B cell (primary cell): ENCODE measurements at regions not wholly inside any gene's neighbourhood (a gene's known extent, or its start where the extent isn't known, plus 50 kb on each side); places are given as distances from the start of the nearest gene placed in this dataset.

Source experiments
- ATAC-seq: fragments of 200-7000 bp; cut with Tn5 transposase; one replicate; pipeline ENCODE4 v1.10.0; 2021; ENCODE audit warnings: low read depth, mild to moderate bottlenecking, moderate number of reproducible peaks, moderate library complexity
- CTCF ChIA-PET: fragments of 350-600 bp; sonication (Branson Sonifier 250); formaldehyde crosslinking; loops from one replicate; lab custom pipeline; 2021; ENCODE audit warnings: antibody characterized with exemption, inconsistent platforms; lab: Charles Lee
- POLR2A ChIA-PET: fragments of 350-600 bp; sonication (Branson Sonifier 250); formaldehyde crosslinking; loops from one replicate; lab custom pipeline; 2021; ENCODE audit warnings: antibody characterized with exemption; lab: Charles Lee
- DNase-seq: peaks from one replicate; pipeline ENCODE4 v3.0.0; 2013
- H2AFZ ChIP-seq: 2 replicates; pipeline ENCODE4 v1.6.1; 2012; ENCODE audit warnings: mild to moderate bottlenecking, low read depth, low read length; ENCODE audit not compliant: insufficient read depth, poor library complexity, severe bottlenecking
- H3K27ac ChIP-seq, 2 donors: 1 replicate in 1 of 2; 2 replicates in 1 of 2; pipeline ENCODE4 v1.5.1; 2012 to 2013; ENCODE audit warnings: low read length in 2 of 2, mild to moderate bottlenecking in 2 of 2, moderate library complexity in 1 of 2
- H3K27me3 ChIP-seq, 4 experiments: fragments of 200-600 bp in 1 of 4; sonication (generic) in 1 of 4; replicated peaks in 1 of 4; 1 replicate in 2 of 4; 2 replicates in 2 of 4; pipeline versions ENCODE4 v1.6.1 to v1.7.0; 2013 to 2016; ENCODE audit warnings: low read length in 3 of 4, mild to moderate bottlenecking in 2 of 4, mixed read lengths in 1 of 4, moderate library complexity in 1 of 4; ENCODE audit not compliant: insufficient read depth in 4 of 4, control insufficient read depth in 3 of 4; ENCODE audit errors: control extremely low read depth in 1 of 4
- H3K36me3 ChIP-seq, 2 experiments: replicated peaks in 1 of 2; 1 replicate in 1 of 2; 2 replicates in 1 of 2; pipeline versions ENCODE4 v1.6.1 to v1.7.1; 2013; ENCODE audit warnings: low read length in 1 of 2; ENCODE audit not compliant: insufficient read depth in 2 of 2, control insufficient read depth in 1 of 2; ENCODE audit errors: control extremely low read depth in 1 of 2, extremely low read depth in 1 of 2
- H3K4me1 ChIP-seq, 2 donors: fragments of 200-600 bp in 1 of 2; sonication (generic) in 1 of 2; 1 replicate in 1 of 2; 2 replicates in 1 of 2; pipeline versions ENCODE4 v1.5.1 to v1.6.1; 2013 to 2017; ENCODE audit warnings: low read length in 2 of 2; ENCODE audit not compliant: control insufficient read depth in 2 of 2, insufficient read depth in 2 of 2
- H3K4me2 ChIP-seq: replicated peaks from 2 replicates; pipeline ENCODE3; 2012; ENCODE audit warnings: mild to moderate bottlenecking, low read depth, low read length; ENCODE audit not compliant: poor library complexity, severe bottlenecking
- H3K4me3 ChIP-seq, 5 experiments: fragments of 200-600 bp in 1 of 5; sonication (generic) in 1 of 5; 1 replicate in 3 of 5; 2 replicates in 2 of 5; pipeline versions ENCODE4 v1.5.1 to v1.7.0; 2011 to 2016; ENCODE audit warnings: low read length in 4 of 5, mild to moderate bottlenecking in 4 of 5, low read depth in 2 of 5, control low read depth in 1 of 5, moderate library complexity in 1 of 5; ENCODE audit not compliant: insufficient read depth in 1 of 5; ENCODE audit errors: control extremely low read depth in 1 of 5, extremely low read depth in 1 of 5
- H3K79me2 ChIP-seq: fragments of 200-600 bp; sonication (generic); one replicate; pipeline ENCODE4 v1.6.0; 2016; ENCODE audit warnings: low read length; ENCODE audit not compliant: control insufficient read depth, insufficient read depth
- H3K9ac ChIP-seq: fragments of 200-600 bp; sonication (generic); 2 replicates; pipeline ENCODE4 v1.6.1; 2017; ENCODE audit warnings: mild to moderate bottlenecking, low read length, moderate library complexity
- H3K9me3 ChIP-seq, 3 donors: one replicate each; pipeline versions ENCODE4 v1.6.1 to v1.7.1; 2013; ENCODE audit warnings: low read length in 2 of 3; ENCODE audit not compliant: control insufficient read depth in 2 of 3, insufficient read depth in 1 of 3; ENCODE audit errors: control extremely low read depth in 1 of 3
- H4K20me1 ChIP-seq: 2 replicates; pipeline ENCODE4 v1.6.0; 2012; ENCODE audit warnings: mild to moderate bottlenecking, low read length; ENCODE audit not compliant: insufficient read depth, control insufficient read depth, poor library complexity, severe bottlenecking
- H3K27ac Mint-ChIP-seq: one replicate; pipeline ENCODE4 v1.8.0; 2021; ENCODE audit warnings: mixed read lengths
- H3K27me3 Mint-ChIP-seq: one replicate; pipeline ENCODE4 v1.8.0; 2021; ENCODE audit warnings: mixed read lengths
- H3K4me1 Mint-ChIP-seq: one replicate; pipeline ENCODE4 v1.8.0; 2021; ENCODE audit warnings: mixed read lengths
- H3K4me3 Mint-ChIP-seq: one replicate; pipeline ENCODE4 v1.8.0; 2021; ENCODE audit warnings: mixed read lengths
- H3K9me3 Mint-ChIP-seq: one replicate; pipeline ENCODE4 v1.8.0; 2022; ENCODE audit warnings: mixed read lengths; ENCODE audit not compliant: insufficient read depth
- EZH2 ChIP-seq: IDR thresholded peaks from 2 replicates; pipeline ENCODE4 v1.6.1; 2012; ENCODE audit warnings: borderline replicate concordance, low read depth, mild to moderate bottlenecking, moderate library complexity, low read length; ENCODE audit not compliant: insufficient read depth, poor library complexity, severe bottlenecking
- WGBS: methylation state at CpG from one replicate; pipeline ENCODE4 v1.1.5; 2013; ENCODE audit warnings: missing lambda C conversion rate; ENCODE audit not compliant: insufficient coverage; 5-methylcytosine and 5-hydroxymethylcytosine counted together
- intact Hi-C: fragments of 100-400 bp; cut with micrococcal nuclease; formaldehyde crosslinking; loops from one replicate; pipeline ENCODE4 v1.10.0; 2022
- TF ChIP-seq, protein P1 (sequence below): fragments of 200-600 bp; IDR thresholded peaks from one replicate; pipeline ENCODE4 v1.8.0; 2022; ENCODE audit warnings: antibody characterized with exemption, mild to moderate bottlenecking

DNA sequence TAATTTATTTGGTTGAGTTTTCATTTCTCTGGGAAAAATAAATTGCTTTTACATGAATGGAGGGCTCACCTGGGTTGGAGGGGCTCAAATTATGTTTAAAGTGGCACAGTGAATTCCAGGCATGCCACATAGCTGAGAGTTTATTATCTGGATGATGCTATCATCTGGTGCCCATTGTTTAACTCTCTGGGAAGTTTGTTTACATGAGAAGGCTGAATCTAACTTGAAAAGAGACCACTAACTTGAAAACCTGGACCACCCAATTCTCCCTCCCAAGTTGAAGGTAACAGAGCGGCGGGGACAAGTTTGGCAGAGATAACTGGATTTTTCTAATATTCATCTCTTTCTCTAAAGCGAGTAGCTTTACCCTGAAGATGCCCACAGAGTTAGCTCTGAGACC, 321.5 kb upstream of the GHITM start:
- POLR2A ChIA-PET = no interaction called here

DNA sequence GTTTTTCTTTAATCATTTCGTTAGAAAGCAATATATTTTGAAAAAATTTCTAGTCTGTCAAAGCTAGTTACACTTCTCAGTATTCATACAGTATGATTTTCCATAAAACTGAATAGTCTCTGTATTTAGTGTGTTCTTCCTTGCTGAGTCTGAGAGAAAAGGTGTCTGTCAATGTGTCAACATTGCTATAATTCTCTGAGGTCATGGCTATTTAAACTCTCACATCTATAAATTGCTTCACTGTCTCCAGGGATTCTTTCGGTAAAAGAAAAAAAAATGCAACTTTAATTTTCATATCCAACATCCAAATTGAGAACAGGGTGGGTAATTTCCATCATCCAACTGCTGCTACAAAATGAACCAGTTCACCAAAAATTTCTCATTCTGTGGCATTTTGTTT, 319.7 kb upstream of the GHITM start:
- intact Hi-C loops = no loop called here
- no peaks in the 10 kb centered on the region for H3K27me3 Mint-ChIP-seq

More for the DNA sequence above, 321.5 kb upstream of the GHITM start:
- Mint-ChIP-seq H3K9me3 (no peaks in the 10 kb centered on the region), H3K27ac (no peak overlapping the region), H3K4me1 (no peaks in the 10 kb centered on the region), H3K4me3 (no peak overlapping the region), H3K27me3 (no peaks in the 10 kb centered on the region)
- Histone ChIP-seq H3K79me2 (no peaks in the 10 kb centered on the region), H3K4me2 (no peak overlapping the region), H3K4me3 (no peak overlapping the region), H3K4me1 (no peaks in the 10 kb centered on the region), H3K36me3 (no peaks in the 10 kb centered on the region), H3K27ac (no peak overlapping the region), H4K20me1 (no peaks in the 10 kb centered on the region), H3K9ac (no peak overlapping the region), H3K27me3 (no peaks in the 10 kb centered on the region), H2AFZ (no peak overlapping the region), H3K9me3 (no peaks in the 10 kb centered on the region)
- CTCF ChIA-PET = no interaction called here
- intact Hi-C loops = no loop called here
- no peak for DNase-seq
- TF ChIP-seq EZH2 = no peak
- TF ChIP-seq, protein P1, sequence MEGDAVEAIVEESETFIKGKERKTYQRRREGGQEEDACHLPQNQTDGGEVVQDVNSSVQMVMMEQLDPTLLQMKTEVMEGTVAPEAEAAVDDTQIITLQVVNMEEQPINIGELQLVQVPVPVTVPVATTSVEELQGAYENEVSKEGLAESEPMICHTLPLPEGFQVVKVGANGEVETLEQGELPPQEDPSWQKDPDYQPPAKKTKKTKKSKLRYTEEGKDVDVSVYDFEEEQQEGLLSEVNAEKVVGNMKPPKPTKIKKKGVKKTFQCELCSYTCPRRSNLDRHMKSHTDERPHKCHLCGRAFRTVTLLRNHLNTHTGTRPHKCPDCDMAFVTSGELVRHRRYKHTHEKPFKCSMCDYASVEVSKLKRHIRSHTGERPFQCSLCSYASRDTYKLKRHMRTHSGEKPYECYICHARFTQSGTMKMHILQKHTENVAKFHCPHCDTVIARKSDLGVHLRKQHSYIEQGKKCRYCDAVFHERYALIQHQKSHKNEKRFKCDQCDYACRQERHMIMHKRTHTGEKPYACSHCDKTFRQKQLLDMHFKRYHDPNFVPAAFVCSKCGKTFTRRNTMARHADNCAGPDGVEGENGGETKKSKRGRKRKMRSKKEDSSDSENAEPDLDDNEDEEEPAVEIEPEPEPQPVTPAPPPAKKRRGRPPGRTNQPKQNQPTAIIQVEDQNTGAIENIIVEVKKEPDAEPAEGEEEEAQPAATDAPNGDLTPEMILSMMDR = no peak
- no CpG with 5 or more reads among the region's 3 CpGs for WGBS
- ATAC-seq = no peak

More for the DNA sequence above, 319.7 kb upstream of the GHITM start:
- H3K27ac ChIP-seq = no peak overlapping the region
- H2AFZ ChIP-seq = no peak overlapping the region
- no peaks in the 10 kb centered on the region for H3K27me3 ChIP-seq
- POLR2A ChIA-PET = no interaction called here
- no CpG with 5 or more reads among the region's 2 CpGs for WGBS
- H3K36me3 ChIP-seq = no peaks in the 10 kb centered on the region
- no peaks in the 10 kb centered on the region for H3K4me1 ChIP-seq
- Mint-ChIP-seq H3K9me3 (no peaks in the 10 kb centered on the region), H3K4me1 (no peaks in the 10 kb centered on the region), H3K27ac (no peak overlapping the region), H3K4me3 (no peak overlapping the region)
- H3K9me3 ChIP-seq = peaks cover 0 to 3% (median 0%) of the 10 kb centered on the region in 3 donors
- no peak overlapping the region for H3K4me2 ChIP-seq
- DNase-seq (no peak), ATAC-seq (no peak)
- H4K20me1 ChIP-seq = no peaks in the 10 kb centered on the region
- no peak overlapping the region for H3K9ac ChIP-seq
- H3K79me2 ChIP-seq = no peaks in the 10 kb centered on the region
- CTCF ChIA-PET = no interaction called here
- TF ChIP-seq, protein P1 = no peak
- no peak for TF ChIP-seq EZH2
- H3K4me3 ChIP-seq = no peak overlapping the region
